GM04504 (cell line): ENCODE measurements at regions not wholly inside any gene's neighbourhood (a gene's known extent, or its start where the extent isn't known, plus 50 kb on each side); places are given as distances from the start of the nearest gene placed in this dataset.

Source experiments
- DNase-seq: peaks from one replicate; pipeline ENCODE4 v3.0.0-alpha.2; 2012; ENCODE audit warnings: low read depth

GRCh38 chr7:136251826-136252225, 274.7 kb upstream of the MTPN start:
- DNase-seq = no peak

- no peak for DNase-seq
These were observed 270.1 kb upstream of the MTPN start for GRCh38 chr7:136247211-136247610.

GRCh38 chr7:136245327-136246004, 268.3 kb upstream of the MTPN start:
- DNase-seq = no peak

GRCh38 chr7:136234040-136234439, 256.9 kb upstream of the MTPN start:
- DNase-seq = no peak

GRCh38 chr7:136230210-136230609, 253.1 kb upstream of the MTPN start:
- no peak for DNase-seq

GRCh38 chr7:136229790-136230189, 252.6 kb upstream of the MTPN start:
- no peak for DNase-seq

GRCh38 chr7:136228171-136228570, 251.0 kb upstream of the MTPN start:
- no peak for DNase-seq

- DNase-seq = no peak
These were observed 237.2 kb upstream of the MTPN start for GRCh38 chr7:136214356-136214755.

- no peak for DNase-seq
These were observed 235.9 kb upstream of the MTPN start for GRCh38 chr7:136213012-136213411.

- DNase-seq = no peak
These were observed 233.5 kb upstream of the MTPN start for GRCh38 chr7:136210664-136211063.

- DNase-seq = no peak
These were observed 232.9 kb upstream of the MTPN start for GRCh38 chr7:136210079-136210478.

- DNase-seq = no peak
These were observed 228.8 kb upstream of the MTPN start for GRCh38 chr7:136205956-136206355.

- no peak for DNase-seq
These were observed 221.0 kb upstream of the MTPN start for GRCh38 chr7:136198168-136198567.

GRCh38 chr7:136194878-136195277, 217.7 kb upstream of the MTPN start:
- no peak for DNase-seq

- DNase-seq = no peak
These were observed 216.8 kb upstream of the MTPN start for GRCh38 chr7:136193940-136194339.

GRCh38 chr7:136189506-136189998, 212.4 kb upstream of the MTPN start:
- DNase-seq = no peak

GRCh38 chr7:136186281-136186680, 209.1 kb upstream of the MTPN start:
- DNase-seq = no peak

GRCh38 chr7:136184719-136185118, 207.6 kb upstream of the MTPN start:
- no peak for DNase-seq

- DNase-seq = no peak
These were observed 206.8 kb upstream of the MTPN start for GRCh38 chr7:136183981-136184380.

GRCh38 chr7:136180984-136181383, 203.8 kb upstream of the MTPN start:
- DNase-seq = no peak

- no peak for DNase-seq
These were observed 202.9 kb upstream of the MTPN start for GRCh38 chr7:136179851-136180721.

- no peak for DNase-seq
These were observed 202.0 kb upstream of the MTPN start for GRCh38 chr7:136179154-136179553.

GRCh38 chr7:136174477-136175125, 197.4 kb upstream of the MTPN start:
- no peak for DNase-seq
